GM21447 (cell line): ENCODE measurements at regions not wholly inside any gene's neighbourhood (a gene's known extent, or its start where the extent isn't known, plus 50 kb on each side); places are given as distances from the start of the nearest gene placed in this dataset.
"Not testable (repeated sequence)": the region's sequence is repeated elsewhere in the genome, so short reads cannot be mapped to it uniquely, and the experiment has no call there.

Experiments
- ATAC-seq: cut with Tn5 transposase; IDR thresholded peaks from one replicate; pipeline ENCODE4 v1.9.1; 2021; ENCODE audit not compliant: unreplicated experiment

- no peak for ATAC-seq
These were observed 158.8 kb upstream of the KYNU start for GRCh38 chr2:142718576-142719155.

DNA sequence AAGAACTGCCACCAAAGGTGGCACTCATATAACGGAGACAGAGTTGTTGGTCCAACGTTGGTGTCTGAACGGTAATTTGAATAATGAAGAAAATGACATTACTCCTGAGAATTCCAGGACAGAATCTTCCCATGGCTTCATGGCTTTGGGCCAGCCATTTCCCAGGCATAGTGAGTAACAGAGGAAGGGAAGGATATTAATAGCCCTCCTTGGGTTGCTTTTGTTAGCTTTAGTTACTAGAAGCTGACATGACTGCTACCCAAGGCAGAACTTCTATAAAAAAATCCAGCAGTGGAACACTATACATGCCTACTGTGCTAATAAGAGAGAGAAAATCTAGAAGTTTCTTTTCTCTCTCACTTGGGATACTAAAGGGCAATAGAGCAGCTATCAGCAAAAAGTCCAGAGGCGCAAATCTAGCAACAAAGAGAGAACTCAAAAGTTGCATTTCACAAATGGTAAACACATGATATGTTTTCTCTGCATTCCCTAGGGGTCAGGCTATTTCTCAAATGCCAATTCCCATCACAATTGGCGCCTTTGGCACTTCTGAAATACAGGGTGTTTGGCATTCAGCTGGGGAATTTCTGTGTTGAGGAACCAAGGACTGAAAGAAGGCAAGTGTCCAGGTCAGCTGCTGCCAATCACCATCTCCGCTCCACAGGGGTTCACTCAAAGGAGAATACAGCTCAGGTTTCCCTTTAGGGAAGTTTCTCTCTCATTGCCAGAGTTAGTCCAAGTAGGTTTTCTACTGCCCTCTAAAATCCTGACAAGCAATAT lies 160.8 kb upstream of the KYNU start:
- ATAC-seq = no peak

DNA sequence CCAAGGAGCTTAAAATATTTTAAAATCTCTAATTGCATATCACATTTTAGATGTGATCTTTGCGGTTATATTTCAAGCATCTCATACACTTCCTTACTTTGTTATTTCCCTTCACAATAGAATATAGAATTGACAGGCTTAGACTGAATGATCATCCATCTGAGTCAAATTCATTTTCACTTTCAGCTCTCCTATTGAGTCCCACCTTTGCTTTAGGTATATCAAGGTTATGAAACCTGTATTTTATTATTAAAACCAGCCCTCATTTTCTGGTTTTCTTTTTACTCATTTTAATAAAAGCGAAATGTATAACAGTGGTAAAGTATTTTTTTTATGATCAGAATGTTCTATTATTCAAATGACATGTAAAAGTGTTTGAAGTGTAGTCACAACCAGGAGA lies 162.9 kb upstream of the KYNU start:
- no peak for ATAC-seq

GRCh38 chr2:142710336-142710735 lies 167.1 kb upstream of the KYNU start:
- ATAC-seq = no peak

DNA sequence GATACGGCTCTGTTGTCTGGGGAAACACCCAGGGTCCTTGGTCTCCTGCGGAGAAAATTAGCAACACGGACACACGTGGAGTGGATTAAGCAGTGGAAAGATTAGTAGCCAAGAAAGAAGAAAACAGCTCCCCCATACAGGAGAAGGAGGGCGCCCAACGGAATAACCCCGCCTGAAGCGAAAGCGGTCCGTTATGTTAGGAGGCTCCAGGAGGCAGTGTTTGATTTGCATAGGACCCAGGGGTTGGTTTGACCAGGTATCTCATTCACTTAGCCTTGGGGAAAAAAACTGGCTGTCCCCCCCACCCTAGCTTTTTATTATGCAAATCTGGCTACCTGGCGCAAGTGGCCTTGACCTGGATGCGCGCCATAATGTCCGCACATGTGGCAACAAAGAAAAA lies 170.1 kb upstream of the KYNU start:
- ATAC-seq = no peak

DNA sequence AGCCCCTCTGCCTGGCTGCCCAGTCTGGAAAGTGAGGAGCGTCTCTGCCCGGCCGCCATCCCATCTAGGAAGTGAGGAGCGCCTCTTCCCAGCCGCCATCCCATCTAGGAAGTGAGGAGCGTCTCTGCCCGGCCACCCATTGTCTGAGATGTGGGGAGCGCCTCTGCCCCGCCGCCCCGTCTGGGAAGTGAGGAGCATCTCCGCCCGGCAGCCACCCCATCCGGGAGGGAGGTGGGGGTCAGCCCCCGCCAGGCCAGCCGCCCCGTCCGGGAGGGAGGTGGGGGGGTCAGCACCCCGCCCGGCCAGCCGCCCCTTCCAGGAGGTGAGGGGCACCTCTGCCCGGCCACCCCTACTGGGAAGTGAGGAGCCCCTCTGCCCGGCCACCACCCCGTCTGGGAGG lies 175.1 kb upstream of the KYNU start:
- not testable (repeated sequence) for ATAC-seq

DNA sequence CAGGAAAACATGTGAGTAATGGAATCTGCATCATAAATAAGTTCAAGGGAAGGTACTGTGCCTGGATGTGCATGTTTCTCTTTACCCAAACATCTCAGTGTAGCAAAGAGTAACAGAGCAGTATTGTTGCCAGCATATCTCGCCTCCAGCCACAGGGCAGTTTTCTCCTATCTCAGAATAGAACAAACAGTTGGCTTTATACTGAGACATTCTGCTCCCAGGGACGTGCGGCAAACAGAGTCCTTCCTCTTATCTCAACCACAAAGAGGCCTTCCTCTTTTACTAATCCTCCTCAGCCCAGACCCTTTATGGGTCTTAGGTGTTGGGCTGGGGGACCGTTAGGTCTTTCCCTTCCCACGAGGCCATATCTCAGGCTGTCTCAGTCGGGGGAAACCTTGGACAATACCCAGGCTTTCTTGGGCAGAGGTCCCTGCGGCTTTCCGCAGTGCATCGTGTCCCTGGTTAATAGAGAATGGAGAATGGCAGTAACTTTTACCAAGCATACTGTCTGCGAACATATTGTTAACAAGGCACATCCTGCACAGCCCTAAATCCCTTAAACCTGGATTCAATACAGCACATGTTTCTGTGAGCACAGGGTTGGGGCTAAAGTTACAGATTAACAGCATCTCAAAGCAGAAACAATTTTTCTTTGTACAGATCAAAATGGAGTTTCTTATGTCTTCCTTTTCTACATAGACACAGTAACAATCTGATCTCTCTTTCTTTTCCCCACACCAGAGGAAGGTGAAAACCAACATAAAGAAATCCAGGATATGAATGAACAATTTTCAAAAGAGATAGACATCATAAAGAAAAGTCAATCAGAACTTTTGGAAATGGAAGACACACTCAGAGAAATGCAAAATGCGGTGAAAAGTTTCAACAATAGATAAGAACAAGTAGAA lies 181.9 kb upstream of the KYNU start:
- not testable (repeated sequence) for ATAC-seq

- ATAC-seq = no peak
These were observed 183.2 kb upstream of the KYNU start for GRCh38 chr2:142694282-142694681.

DNA sequence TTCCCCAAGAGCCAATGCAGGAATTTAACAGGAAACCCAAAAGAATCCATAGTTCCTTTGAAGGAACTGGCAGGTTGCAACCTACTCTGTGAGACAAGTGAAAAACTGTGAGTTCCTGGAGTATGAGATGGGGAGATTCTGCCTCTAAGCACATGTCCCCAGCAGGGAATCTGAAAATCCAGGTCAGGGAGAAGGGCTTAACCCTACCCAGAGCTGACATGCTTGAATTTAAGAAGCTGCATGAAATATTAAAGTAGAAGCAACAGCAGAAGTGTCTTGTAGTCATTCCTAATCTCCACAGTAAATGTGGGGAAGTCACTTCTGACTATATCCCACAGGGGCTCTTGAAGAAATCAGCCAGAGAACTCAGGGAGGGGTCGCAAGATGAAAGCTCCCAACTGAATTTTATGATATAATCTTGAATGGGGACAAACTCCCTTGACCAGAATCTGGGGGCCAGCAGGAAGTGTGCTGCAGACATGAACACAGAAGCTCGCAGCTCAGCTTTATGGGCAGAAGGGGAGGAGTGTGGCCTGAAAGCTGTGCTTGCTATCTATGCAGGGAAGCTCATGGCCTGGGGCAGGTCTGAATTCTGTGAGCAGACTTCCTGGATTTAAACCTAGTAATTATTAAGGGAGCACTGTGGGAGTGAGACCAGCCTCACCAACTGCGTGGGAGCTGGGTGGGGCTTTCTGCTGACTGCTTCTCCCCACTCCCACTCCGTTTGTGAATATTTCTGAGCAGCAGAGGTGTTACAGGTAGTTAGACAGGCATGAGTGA lies 184.1 kb upstream of the KYNU start:
- no peak for ATAC-seq

- ATAC-seq = no peak
These were observed 188.4 kb upstream of the KYNU start for GRCh38 chr2:142688856-142689605.

- no peak for ATAC-seq
These were observed 190.0 kb upstream of the KYNU start for GRCh38 chr2:142687509-142687908.

DNA sequence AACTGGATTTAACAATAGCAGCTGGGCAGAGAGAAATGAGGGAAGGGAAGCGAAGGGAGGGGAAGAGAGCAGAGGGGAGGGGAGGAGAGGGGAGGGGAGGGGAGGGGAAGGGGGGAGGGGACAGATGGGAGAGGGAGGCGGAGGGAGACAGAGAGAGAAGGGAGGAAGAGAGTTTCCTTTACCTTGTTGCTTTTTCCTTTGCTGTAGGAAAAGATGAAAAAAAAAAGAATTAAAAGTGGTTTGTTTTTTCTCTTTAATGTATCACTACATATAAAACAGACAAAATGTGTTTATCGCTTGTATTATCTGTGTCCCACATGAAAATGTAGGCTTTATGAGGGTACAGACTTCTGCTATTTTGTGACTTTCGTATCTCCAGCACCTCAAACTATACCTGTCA lies 190.4 kb upstream of the KYNU start:
- ATAC-seq = no peak

DNA sequence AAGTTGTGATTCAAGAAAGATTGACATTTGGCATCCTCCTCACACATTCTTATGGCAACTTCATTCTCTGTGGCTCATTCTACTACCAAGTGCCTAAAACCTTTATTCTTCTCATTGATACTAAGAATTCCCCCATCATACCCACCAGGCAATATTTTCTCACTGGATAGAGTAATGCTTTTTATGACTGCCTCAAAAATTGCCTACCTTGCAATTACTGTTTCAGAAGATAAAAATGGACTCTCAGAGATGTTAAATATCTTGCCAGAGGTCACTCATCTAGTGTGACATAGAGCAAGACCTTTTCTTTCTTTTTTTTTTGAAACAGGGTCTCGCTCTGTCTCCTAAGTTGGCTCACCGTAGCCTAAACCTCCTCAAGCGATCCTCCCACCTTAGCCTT lies 192.8 kb upstream of the KYNU start:
- no peak for ATAC-seq

DNA sequence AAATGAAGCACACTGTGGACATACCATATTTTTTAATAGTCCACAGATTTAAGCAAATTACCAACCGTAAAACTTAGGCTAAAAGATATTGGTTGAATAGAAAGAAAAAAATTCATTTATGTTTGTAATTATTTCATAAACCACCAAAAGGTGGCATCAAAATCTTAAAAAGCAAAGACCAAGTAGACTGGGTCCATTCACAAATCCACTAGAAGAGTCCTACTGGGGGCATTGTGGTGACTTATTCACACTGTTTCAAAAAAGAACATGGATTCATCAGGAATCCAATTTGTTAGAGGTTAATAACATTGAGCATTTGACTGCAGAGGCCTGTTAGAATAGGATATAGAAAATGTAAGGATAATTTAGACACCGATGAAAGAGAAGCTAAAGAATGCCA lies 194.9 kb upstream of the KYNU start:
- no peak for ATAC-seq

DNA sequence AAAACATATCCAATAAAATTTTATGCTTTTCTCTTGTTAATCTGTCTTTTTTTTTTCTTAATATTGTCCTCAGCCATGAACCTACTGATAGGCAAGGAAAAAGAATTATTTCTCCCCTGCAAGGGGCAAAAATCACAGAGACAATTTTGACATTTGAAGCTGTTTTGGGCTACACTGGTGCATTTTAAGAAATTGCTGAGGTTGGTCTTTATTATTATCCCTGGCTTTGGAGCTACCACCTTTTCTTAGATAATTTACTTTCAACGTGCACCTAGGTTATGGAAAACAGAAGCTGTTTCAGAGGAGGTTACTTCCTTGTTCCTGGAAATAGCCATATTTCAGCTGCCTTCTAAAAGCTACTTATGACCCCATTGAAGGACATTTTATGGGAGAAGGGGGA lies 195.5 kb upstream of the KYNU start:
- ATAC-seq = no peak

GRCh38 chr2:142678164-142678563 lies 199.3 kb upstream of the KYNU start:
- no peak for ATAC-seq

DNA sequence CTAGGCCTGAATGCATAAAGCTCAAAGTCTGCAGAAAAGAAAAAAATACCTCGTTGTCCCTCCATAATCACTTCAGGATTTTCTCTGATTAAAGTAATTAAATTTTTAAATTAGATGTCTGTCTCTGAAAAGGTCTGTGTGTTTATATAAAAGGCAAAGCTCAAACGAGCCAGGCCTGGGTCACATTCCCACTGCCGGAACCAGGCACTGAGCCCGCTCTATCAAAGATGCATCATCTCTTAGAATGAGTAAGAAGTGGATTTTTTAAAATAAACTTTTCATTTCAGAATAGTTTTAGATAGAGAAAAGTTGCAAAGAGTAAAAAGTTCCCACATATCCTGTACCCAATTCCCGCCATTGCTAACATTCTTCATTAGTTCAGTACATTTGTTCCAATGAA lies 202.1 kb upstream of the KYNU start:
- no peak for ATAC-seq

GRCh38 chr2:142673836-142674235 lies 203.6 kb upstream of the KYNU start:
- ATAC-seq = no peak

- no peak for ATAC-seq
These were observed 204.8 kb upstream of the KYNU start for GRCh38 chr2:142672698-142673097.

DNA sequence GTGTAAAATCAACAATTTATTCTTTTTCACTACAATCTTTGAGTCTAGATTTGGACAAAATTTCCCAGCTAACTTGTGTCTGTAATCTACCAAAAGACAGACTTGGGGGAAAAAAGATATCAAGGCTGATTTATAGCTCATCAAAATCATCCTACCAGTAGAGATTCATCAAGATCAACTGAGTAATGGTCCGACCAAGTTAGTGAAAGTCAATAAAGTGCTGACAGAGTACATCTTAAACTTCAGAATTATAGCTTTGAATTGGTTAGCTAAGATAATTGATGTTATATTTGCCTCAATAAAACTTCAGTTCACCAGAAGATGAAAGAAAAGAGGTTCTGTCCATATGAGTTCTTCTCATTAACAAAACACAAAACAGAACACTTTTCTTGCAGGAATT lies 207.1 kb upstream of the KYNU start:
- no peak for ATAC-seq
